CD4-positive, alpha-beta T cell (primary cell): ENCODE measurements at regions not wholly inside any gene's neighbourhood (a gene's known extent, or its start where the extent isn't known, plus 50 kb on each side); places are given as distances from the start of the nearest gene placed in this dataset.

Experiments used
- ATAC-seq: fragments of 200-7000 bp; cut with Tn5 transposase; one replicate; pipeline ENCODE4 v1.10.0; 2022; ENCODE audit warnings: mild to moderate bottlenecking; ENCODE audit not compliant: poor library complexity
- CTCF ChIA-PET: fragments of 350-600 bp; sonication (Branson Sonifier 250); formaldehyde crosslinking; loops from one replicate; lab custom pipeline; 2021; ENCODE audit warnings: antibody characterized with exemption, inconsistent platforms; lab: Charles Lee
- POLR2A ChIA-PET: fragments of 350-600 bp; sonication (Branson Sonifier 250); formaldehyde crosslinking; loops from one replicate; lab custom pipeline; 2021; ENCODE audit warnings: antibody characterized with exemption, inconsistent platforms; lab: Charles Lee
- DNase-seq, 14 experiments: peaks; one replicate each; pipeline ENCODE4 v3.0.0-alpha.2; 2013 to 2020; ENCODE audit warnings: mixed read lengths in 2 of 14
- H3K27ac ChIP-seq, 2 donors: one replicate each; pipeline versions ENCODE4 v1.5.1 to v1.7.0; 2013; ENCODE audit warnings: low read length in 2 of 2, low read depth in 1 of 2, mild to moderate bottlenecking in 1 of 2
- H3K27me3 ChIP-seq, 2 experiments: 1 replicate in 1 of 2; 2 replicates in 1 of 2; pipeline versions ENCODE4 v1.6.1 to v1.7.0; 2013; ENCODE audit warnings: low read length in 2 of 2, control low read depth in 1 of 2, mild to moderate bottlenecking in 1 of 2, moderate library complexity in 1 of 2; ENCODE audit not compliant: insufficient read depth in 2 of 2, control insufficient read depth in 1 of 2
- H3K36me3 ChIP-seq: one replicate; pipeline ENCODE4 v1.6.1; 2013; ENCODE audit warnings: low read length, control low read depth; ENCODE audit not compliant: insufficient read depth
- H3K4me1 ChIP-seq: one replicate; pipeline ENCODE4 v1.6.1; 2013; ENCODE audit warnings: low read length, control low read depth; ENCODE audit not compliant: insufficient read depth
- H3K4me3 ChIP-seq: one replicate; pipeline ENCODE4 v1.5.1; 2013; ENCODE audit warnings: mild to moderate bottlenecking, low read length, moderate library complexity
- H3K9me3 ChIP-seq, 2 experiments: 1 replicate in 1 of 2; 2 replicates in 1 of 2; pipeline versions ENCODE4 v1.6.1 to v1.7.0; 2013; ENCODE audit warnings: low read length in 2 of 2, mild to moderate bottlenecking in 2 of 2, control low read depth in 1 of 2, moderate library complexity in 1 of 2; ENCODE audit not compliant: control insufficient read depth in 1 of 2, insufficient read depth in 1 of 2
- H3K27ac Mint-ChIP-seq: one replicate; pipeline ENCODE4 v1.8.0; 2020; ENCODE audit warnings: mixed read lengths
- H3K27me3 Mint-ChIP-seq: one replicate; pipeline ENCODE4 v1.8.0; 2021; ENCODE audit warnings: mixed read lengths
- H3K36me3 Mint-ChIP-seq: one replicate; pipeline ENCODE4 v1.8.0; 2021; ENCODE audit warnings: low read depth, mixed read lengths
- H3K4me1 Mint-ChIP-seq: one replicate; pipeline ENCODE4 v1.8.0; 2021; ENCODE audit warnings: low read depth, mixed read lengths
- H3K4me3 Mint-ChIP-seq: one replicate; pipeline ENCODE4 v1.8.0; 2020; ENCODE audit warnings: mild to moderate bottlenecking, mixed read lengths
- H3K9me3 Mint-ChIP-seq: one replicate; pipeline ENCODE4 v1.8.0; 2020; ENCODE audit warnings: mixed read lengths
- intact Hi-C, 2 experiments: fragments of 100-400 bp; cut with DNase I in 1 of 2; cut with micrococcal nuclease in 1 of 2; formaldehyde crosslinking; loops; one replicate each; pipeline versions ENCODE4 v1.15.1 to v1.9.0; 2023 to 2025; cut with DNase I, micrococcal nuclease
- TF ChIP-seq, protein P1 (sequence below): fragments of 200-600 bp; IDR thresholded peaks from one replicate; pipeline ENCODE4 v1.8.0; 2022; ENCODE audit warnings: antibody characterized with exemption, mild to moderate bottlenecking

DNA sequence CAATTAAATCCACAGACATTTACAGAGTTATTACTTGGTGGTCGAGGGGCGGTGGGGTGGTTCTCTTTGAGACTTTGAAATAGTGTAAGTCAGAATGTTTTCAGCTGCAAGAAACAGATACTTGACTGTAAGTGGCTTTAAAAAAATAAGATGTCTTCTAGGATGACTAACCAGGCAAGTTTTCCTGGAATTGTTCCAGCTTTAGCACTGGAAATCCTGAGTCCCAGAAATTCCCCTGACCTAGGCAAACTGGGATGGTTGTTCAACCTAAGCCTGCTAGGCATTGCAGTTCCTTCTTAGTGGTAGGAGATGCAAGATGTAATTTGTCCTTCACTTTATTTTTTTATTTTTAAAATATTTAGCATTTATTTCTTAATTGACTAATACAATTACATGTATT, 169.5 kb upstream of the POC5 start:
- Mint-ChIP-seq H3K4me1 (no peaks in the 10 kb centered on the region), H3K27me3 (peaks cover 5% of the 10 kb centered on the region), H3K27ac (no peak overlapping the region), H3K9me3 (no peaks in the 10 kb centered on the region), H3K4me3 (no peak overlapping the region), H3K36me3 (no peaks in the 10 kb centered on the region)
- H3K27ac ChIP-seq, result no peak overlapping the region
- no peak overlapping the region for H3K4me3 ChIP-seq
- H3K36me3 ChIP-seq, result no peaks in the 10 kb centered on the region
- H3K27me3 ChIP-seq, result peaks cover 0 to 2% of the 10 kb centered on the region in 2 experiments
- ATAC-seq (no peak), DNase-seq (no peak)
- ChIA-PET POLR2A (no interaction called here), CTCF (no interaction called here)
- H3K9me3 ChIP-seq, result no peaks in the 10 kb centered on the region
- intact Hi-C loops, result loop anchor here in 1 of 2 experiments (5.0 kb wide), 1 partner anchor 371 kb away; no protein-coding TSS in a partner anchor
- H3K4me1 ChIP-seq, result no peaks in the 10 kb centered on the region
- TF ChIP-seq, protein P1, sequence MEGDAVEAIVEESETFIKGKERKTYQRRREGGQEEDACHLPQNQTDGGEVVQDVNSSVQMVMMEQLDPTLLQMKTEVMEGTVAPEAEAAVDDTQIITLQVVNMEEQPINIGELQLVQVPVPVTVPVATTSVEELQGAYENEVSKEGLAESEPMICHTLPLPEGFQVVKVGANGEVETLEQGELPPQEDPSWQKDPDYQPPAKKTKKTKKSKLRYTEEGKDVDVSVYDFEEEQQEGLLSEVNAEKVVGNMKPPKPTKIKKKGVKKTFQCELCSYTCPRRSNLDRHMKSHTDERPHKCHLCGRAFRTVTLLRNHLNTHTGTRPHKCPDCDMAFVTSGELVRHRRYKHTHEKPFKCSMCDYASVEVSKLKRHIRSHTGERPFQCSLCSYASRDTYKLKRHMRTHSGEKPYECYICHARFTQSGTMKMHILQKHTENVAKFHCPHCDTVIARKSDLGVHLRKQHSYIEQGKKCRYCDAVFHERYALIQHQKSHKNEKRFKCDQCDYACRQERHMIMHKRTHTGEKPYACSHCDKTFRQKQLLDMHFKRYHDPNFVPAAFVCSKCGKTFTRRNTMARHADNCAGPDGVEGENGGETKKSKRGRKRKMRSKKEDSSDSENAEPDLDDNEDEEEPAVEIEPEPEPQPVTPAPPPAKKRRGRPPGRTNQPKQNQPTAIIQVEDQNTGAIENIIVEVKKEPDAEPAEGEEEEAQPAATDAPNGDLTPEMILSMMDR, result no peak

DNA sequence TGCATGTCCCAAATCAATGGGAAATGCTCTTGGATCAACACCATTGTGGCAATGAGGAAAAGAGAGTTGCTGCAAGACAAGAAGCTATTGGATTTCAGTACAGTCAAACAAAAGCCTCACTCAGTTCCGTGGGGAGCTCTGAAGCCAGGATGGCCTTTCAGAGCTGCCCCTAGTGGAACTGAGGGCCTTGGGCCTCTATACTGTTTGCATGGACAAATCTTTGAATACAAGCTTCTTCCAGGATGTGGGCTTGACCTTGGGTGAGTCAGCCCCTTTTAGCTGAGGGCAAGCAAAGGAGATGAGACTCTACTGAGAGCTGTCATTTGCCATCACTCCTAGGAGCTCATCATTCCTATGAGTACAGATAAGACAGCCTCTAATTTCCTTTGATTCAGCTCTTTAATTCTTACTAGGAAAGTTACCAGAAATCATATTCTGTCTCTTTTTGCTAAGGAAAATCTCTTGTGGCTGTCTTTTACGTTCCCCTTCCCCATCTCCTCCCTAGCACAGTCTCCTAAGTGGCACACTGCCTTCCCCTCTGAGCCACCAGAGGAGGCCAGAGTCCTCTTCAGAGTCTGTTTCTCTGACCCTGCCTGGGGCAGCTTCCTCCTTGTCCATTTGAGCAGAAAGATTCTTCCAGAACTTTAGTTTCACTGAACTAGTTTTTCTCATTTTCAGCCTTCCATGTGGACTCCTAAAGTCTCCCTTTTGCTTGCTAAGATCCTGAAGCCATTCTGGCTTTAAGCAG, 168.8 kb upstream of the POC5 start:
- Mint-ChIP-seq H3K36me3 (no peaks in the 10 kb centered on the region), H3K27ac (no peak overlapping the region), H3K4me3 (no peak overlapping the region), H3K27me3 (peaks cover 5% of the 10 kb centered on the region), H3K9me3 (no peaks in the 10 kb centered on the region), H3K4me1 (no peaks in the 10 kb centered on the region)
- POLR2A ChIA-PET, result no interaction called here
- H3K27me3 ChIP-seq, result peaks cover 0 to 2% of the 10 kb centered on the region in 2 experiments
- no peak overlapping the region for H3K4me3 ChIP-seq
- no peak overlapping the region for H3K27ac ChIP-seq
- no peaks in the 10 kb centered on the region for H3K36me3 ChIP-seq
- CTCF ChIA-PET, result no interaction called here
- ATAC-seq, result no peak
- no peaks in the 10 kb centered on the region for H3K4me1 ChIP-seq
- DNase-seq, result peak in 2 of 14 experiments; percentile 6 to 12
- no peaks in the 10 kb centered on the region for H3K9me3 ChIP-seq
- TF ChIP-seq, protein P1, result no peak
- intact Hi-C loops, result loop anchor here in 1 of 2 experiments (5.0 kb wide), 1 partner anchor 371 kb away; no protein-coding TSS in a partner anchor

DNA sequence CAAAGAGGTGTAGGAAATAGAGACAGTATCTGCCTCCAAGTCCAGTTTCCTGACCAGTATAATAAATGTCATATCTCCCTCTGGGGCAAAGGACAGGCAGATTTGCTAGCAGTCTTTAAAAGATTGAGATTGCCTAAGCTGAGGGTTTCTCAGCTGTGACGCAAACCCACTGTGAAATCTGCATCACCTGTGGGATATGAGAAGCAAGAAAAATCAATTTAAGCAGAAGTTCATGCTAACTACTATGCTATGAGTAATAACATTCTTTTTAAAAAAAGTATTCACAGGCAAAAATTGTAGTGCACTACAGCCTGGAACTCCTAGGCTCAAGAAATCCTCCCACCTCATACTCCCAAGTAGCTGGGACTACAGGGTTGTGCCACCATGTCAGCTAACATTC, 168.1 kb upstream of the POC5 start:
- no peak overlapping the region for H3K4me3 Mint-ChIP-seq
- TF ChIP-seq, protein P1, result no peak
- DNase-seq (no peak), ATAC-seq (no peak)
- ChIA-PET CTCF (no interaction called here), POLR2A (no interaction called here)
- H3K4me1 Mint-ChIP-seq, result no peaks in the 10 kb centered on the region
- Histone ChIP-seq H3K9me3 (no peaks in the 10 kb centered on the region), H3K4me1 (no peaks in the 10 kb centered on the region), H3K27ac (no peak overlapping the region), H3K36me3 (no peaks in the 10 kb centered on the region), H3K27me3 (peaks cover 0 to 2% of the 10 kb centered on the region in 2 experiments), H3K4me3 (no peak overlapping the region)
- H3K9me3 Mint-ChIP-seq, result peaks cover 5% of the 10 kb centered on the region
- no peak overlapping the region for H3K27ac Mint-ChIP-seq
- intact Hi-C loops, result loop anchor here in 1 of 2 experiments (5.0 kb wide), 1 partner anchor 372 kb away; no protein-coding TSS in a partner anchor
- H3K27me3 Mint-ChIP-seq, result peaks cover 5% of the 10 kb centered on the region
- no peaks in the 10 kb centered on the region for H3K36me3 Mint-ChIP-seq
